ENCODE measurements at regions not wholly inside any gene's neighbourhood (a gene's known extent, or its start where the extent isn't known, plus 50 kb on each side); places are given as distances from the start of the nearest gene placed in this dataset.

GRCh38 chr6:33921745-33922144, 117.9 kb upstream of the MLN start:
- no peak for DNase-seq

- no peak for DNase-seq
These were observed 114.4 kb upstream of the MLN start for GRCh38 chr6:33918175-33918695.

GRCh38 chr6:33915134-33915533, 111.3 kb upstream of the MLN start:
- no peak for DNase-seq

GRCh38 chr6:33914645-33915044, 110.8 kb upstream of the MLN start:
- DNase-seq: peak; percentile 45 to 58

GRCh38 chr6:33912195-33912594, 108.4 kb upstream of the MLN start:
- no peak for DNase-seq

GRCh38 chr6:33911488-33911887, 107.7 kb upstream of the MLN start:
- no peak for DNase-seq

- no peak for DNase-seq
These were observed 106.8 kb upstream of the MLN start for GRCh38 chr6:33910594-33910993.

GRCh38 chr6:33909737-33910136, 105.9 kb upstream of the MLN start:
- DNase-seq: no peak

GRCh38 chr6:33908025-33908424, 104.2 kb upstream of the MLN start:
- DNase-seq: no peak

GRCh38 chr6:33907227-33907626, 103.4 kb upstream of the MLN start:
- no peak for DNase-seq

GRCh38 chr6:33906439-33906838, 102.6 kb upstream of the MLN start:
- no peak for DNase-seq

GRCh38 chr6:33905071-33905609, 101.3 kb upstream of the MLN start:
- DNase-seq: peak; percentile 56 to 75

GRCh38 chr6:33904747-33905065, 100.9 kb upstream of the MLN start:
- no peak for DNase-seq

GRCh38 chr6:33904050-33904746, 100.4 kb upstream of the MLN start:
- peak; percentile 78 to 85 for DNase-seq

GRCh38 chr6:33903579-33903978, 99.8 kb upstream of the MLN start:
- DNase-seq: no peak

GRCh38 chr6:33902457-33902853, 98.7 kb upstream of the MLN start:
- no peak for DNase-seq

GRCh38 chr6:33901822-33902456, 98.1 kb upstream of the MLN start:
- no peak for DNase-seq

GRCh38 chr6:33898771-33899170, 95.0 kb upstream of the MLN start:
- no peak for DNase-seq

- no peak for DNase-seq
These were observed 93.5 kb upstream of the MLN start for GRCh38 chr6:33897189-33897780.

- DNase-seq: no peak
These were observed 92.8 kb upstream of the MLN start for GRCh38 chr6:33896391-33897188.

GRCh38 chr6:33895988-33896387, 92.2 kb upstream of the MLN start:
- no peak for DNase-seq

- peak in 1 of 2 donors; percentile 15 for DNase-seq
These were observed 91.5 kb upstream of the MLN start for GRCh38 chr6:33895296-33895695.

GRCh38 chr6:33894438-33894837, 90.6 kb upstream of the MLN start:
- DNase-seq: no peak
